Fibroblast of mammary gland (primary cell): ENCODE measurements at regions not wholly inside any gene's neighbourhood (a gene's known extent, or its start where the extent isn't known, plus 50 kb on each side); places are given as distances from the start of the nearest gene placed in this dataset.

Experiments
- DNase-seq: peaks from one replicate; pipeline ENCODE4 v3.0.0-alpha.2; 2010; ENCODE audit warnings: low read depth
- H3K4me3 ChIP-seq: 2 replicates; pipeline ENCODE4 v1.5.1; 2011; ENCODE audit warnings: low read depth, mild to moderate bottlenecking, low read length, moderate library complexity; ENCODE audit not compliant: control insufficient read depth
- CTCF ChIP-seq: conservative IDR thresholded peaks from 2 replicates; pipeline ENCODE4 v1.5.1; 2011; ENCODE audit warnings: low read depth, low read length, inconsistent platforms; ENCODE audit not compliant: control insufficient read depth, insufficient read depth

GRCh38 chrX:112377481-112377880 lies 294.9 kb upstream of the TRPC5 start:
- TF ChIP-seq CTCF = no peak
- no peak for DNase-seq
- no peak overlapping the region for H3K4me3 ChIP-seq

GRCh38 chrX:112368371-112368770 lies 285.8 kb upstream of the TRPC5 start:
- no peak overlapping the region for H3K4me3 ChIP-seq
- peak; percentile 17 for TF ChIP-seq CTCF
- DNase-seq = no peak

GRCh38 chrX:112367065-112367464 lies 284.5 kb upstream of the TRPC5 start:
- TF ChIP-seq CTCF = no peak
- H3K4me3 ChIP-seq = no peak overlapping the region
- DNase-seq = no peak

GRCh38 chrX:112359906-112360305 lies 277.3 kb upstream of the TRPC5 start:
- no peak overlapping the region for H3K4me3 ChIP-seq
- DNase-seq = no peak
- TF ChIP-seq CTCF = no peak

GRCh38 chrX:112355931-112356330 lies 273.4 kb upstream of the TRPC5 start:
- no peak for DNase-seq
- TF ChIP-seq CTCF = no peak
- H3K4me3 ChIP-seq = no peak overlapping the region

GRCh38 chrX:112341598-112341997 lies 259.0 kb upstream of the TRPC5 start:
- peak; percentile 54 for DNase-seq
- H3K4me3 ChIP-seq = no peak overlapping the region
- no peak for TF ChIP-seq CTCF

GRCh38 chrX:112313201-112313600 lies 230.6 kb upstream of the TRPC5 start:
- no peak for TF ChIP-seq CTCF
- H3K4me3 ChIP-seq = no peak overlapping the region
- no peak for DNase-seq
